NCI-H1436 (cell line): ENCODE measurements at regions not wholly inside any gene's neighbourhood (a gene's known extent, or its start where the extent isn't known, plus 50 kb on each side); places are given as distances from the start of the nearest gene placed in this dataset.

ENCODE experiments used
- DNase-seq: peaks from one replicate; lab custom pipeline; 2025; lab: John Stamatoyannopoulos, UW

DNA sequence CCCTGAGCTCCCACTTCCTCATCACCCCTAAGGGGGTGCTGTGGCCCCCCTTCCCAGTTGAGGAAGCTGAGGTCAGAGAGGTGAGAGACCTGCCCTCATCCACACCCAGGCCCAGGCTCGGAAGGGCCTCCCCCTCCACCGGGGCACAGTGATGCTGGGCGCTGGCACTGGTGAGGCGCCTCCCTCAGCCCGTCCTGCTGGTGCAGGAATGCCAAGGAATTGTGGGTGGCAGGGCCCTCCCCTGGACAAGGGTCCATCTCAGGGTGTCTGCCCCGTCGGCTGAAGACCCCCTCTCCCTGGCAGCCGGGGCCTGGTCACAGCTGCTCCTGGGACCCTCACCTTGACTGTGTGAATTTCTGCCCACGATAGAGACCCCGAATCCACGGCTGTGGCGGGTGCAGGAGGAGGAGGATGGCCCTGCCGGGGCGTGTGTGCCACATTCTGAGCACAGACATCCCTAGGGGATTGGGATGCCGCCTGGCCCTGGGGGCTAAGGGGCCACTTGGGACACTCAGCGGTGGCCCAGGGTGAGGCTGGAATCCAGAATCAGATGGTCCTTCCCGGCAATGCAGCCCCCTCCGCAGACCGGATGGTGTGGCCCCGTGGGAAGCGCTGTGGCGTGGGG, 70.2 kb upstream of the GATA5 start:
- no peak for DNase-seq

- DNase-seq = no peak
Observed at GRCh38 chr20:62546606-62547005, 70.8 kb upstream of the GATA5 start.

DNA sequence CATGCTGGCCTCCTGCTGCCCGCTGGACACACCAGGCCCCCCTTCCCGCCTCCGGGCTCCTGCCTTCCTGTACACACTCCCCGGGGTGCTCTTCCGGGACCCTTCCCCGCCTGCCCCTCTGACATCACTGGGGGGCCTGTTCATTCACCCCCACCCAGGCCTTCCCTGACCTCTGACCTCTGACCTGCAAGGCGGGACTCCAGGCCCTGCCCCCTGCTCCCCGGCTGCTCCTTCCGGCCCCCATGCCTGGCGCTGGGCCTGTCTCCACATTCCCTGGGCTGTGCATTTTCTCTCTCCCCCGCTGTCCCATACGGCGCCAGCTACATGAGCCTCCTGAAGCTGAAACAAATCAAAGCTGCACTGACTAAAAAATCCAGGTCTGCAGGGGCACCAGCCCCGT, 71.6 kb upstream of the GATA5 start:
- no peak for DNase-seq

GRCh38 chr20:62548471-62548870, 72.7 kb upstream of the GATA5 start:
- no peak for DNase-seq

GRCh38 chr20:62549029-62549428, 73.2 kb upstream of the GATA5 start:
- no peak for DNase-seq

DNA sequence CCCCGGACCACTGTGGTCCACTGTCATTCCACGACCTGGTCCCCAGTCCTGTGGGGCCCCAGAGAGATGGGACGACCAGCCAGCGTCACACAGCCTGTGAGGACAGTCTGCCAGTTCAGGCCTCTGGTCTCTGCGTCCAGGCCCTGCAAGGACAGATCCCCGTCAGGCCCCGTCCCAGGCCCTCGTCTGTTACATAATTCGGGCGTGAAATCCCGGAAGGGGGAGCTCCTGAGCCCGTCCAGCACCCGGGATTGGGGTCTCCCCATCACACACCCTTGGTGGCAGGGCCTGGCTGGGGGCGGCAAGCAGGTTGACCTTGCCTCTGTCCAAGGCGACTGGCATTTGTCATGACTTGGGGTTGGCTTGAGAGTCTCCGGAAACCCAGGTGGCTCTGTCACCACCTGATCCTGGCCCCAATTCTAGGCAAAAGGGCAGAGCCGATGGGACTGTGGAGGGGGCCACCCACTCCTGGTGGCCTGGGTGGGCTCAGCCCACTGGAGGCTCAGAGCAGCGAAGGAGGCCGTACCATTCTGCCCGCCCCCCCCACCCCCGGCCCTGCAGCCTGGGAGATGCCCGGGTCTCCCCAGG, 73.8 kb upstream of the GATA5 start:
- no peak for DNase-seq

DNA sequence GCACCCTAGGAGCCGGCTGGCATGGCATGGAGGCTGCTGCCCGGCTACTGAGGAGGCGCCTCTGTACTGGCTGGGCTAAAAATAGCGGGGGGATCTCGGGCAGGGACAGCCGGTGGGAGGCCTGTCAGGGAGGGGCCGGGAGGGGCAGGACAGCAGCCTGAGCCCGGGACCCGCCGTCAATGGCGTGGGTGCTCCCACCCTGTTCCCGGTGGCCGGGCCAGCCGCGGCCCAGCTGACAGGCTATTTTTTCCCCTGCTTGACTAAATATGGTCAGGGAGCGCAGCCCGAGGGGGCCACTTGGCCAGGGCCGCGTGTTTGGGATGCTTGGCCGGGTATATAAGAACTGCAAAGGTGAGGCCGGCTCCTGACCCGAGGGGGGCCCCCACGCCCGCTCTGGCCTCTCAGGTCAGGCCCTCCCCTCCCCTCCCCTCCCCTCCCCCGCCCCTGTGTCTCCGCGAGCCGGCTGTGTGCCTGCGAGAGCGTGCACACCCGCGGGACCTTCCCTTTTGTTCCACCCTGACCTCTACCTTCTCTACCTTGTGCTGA, 74.4 kb upstream of the GATA5 start:
- DNase-seq = no peak

GRCh38 chr20:62551407-62552323, 75.9 kb upstream of the GATA5 start:
- DNase-seq = no peak

- DNase-seq = no peak
Observed at GRCh38 chr20:62552613-62553012, 76.8 kb upstream of the GATA5 start.

DNA sequence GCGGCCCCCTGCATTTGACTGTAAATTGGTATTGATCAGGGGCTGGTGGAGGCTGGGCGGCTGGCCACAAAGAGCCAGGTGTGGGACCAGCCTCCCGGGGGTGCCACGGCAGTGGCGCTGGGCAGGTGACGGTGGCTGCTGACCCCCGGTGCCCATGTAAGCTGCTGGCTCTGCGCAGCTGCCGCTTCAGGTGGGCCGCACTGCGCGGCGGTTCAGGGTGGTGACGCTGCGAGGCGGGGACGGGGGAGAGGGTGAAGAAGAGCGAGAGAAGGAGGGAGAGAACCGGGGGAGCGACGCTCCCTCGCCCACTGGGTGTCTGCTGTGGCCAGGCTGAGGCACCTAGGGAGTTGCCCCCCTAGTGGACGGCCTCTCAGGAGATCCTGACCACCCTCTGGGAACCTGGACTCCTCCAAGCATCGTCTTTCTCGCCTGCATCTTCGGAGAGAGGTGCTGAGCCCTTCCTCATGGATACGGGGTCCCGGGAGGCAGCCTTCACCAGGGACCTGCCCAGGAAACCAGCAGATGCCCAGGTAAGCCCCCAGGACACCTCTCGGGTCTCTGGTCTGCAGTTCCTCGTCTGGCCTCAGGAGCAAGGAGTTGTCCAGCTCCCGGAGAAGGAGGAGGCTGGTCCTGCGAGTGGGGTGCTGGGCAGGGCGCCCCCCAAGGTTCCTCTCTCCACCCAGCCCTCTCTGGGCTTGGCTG, 77.5 kb upstream of the GATA5 start:
- DNase-seq = no peak

DNA sequence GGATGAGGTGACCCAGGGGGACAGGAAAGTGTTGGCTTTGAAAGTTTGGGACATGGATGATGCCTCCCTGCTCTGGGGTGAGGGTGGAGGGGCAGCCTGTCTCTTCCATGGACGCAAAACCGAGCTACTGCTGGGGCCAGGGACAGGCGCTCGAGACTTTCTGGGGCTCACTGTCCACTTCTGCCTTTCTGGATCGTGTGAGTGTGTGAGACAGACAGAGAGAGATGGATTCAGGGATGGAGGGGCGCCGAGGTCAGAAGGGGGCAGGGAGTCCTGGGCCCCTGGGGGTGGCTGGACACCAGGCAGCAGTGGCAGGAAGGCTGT, 78.0 kb upstream of the GATA5 start:
- DNase-seq = no peak

DNA sequence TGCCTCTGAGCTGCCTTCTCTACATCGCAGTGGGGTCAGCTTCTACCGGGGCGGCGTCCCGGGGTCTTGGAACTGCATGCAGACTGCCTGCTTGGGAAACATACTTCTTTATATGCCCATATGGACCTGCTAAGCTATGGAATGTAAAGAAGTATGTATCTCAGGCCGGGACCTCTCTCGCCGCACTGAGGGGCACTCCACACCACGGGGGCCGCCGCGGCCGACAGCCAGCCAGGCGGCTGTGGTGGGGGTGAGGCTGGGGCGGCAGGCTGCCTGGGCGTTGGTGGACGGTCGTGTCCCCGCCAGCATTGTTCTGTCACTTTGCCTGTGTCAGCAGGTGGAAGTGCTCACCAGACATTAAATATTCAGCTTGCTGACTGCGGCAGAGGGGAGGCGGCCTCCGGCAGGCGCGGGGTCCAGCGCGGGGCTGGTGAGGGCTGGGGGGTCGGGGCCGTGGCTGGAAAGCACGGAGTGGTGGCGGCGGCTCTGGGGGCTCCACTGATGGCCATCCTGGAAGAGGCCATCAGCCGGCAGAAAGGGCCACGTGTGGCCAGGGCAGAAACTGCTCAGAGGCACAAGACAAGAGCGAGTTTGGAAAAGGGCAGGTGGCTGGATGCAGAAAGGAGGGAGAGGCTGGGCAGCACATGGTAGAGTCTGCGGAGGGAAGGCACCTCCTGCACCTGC, 78.6 kb upstream of the GATA5 start:
- DNase-seq = no peak

DNA sequence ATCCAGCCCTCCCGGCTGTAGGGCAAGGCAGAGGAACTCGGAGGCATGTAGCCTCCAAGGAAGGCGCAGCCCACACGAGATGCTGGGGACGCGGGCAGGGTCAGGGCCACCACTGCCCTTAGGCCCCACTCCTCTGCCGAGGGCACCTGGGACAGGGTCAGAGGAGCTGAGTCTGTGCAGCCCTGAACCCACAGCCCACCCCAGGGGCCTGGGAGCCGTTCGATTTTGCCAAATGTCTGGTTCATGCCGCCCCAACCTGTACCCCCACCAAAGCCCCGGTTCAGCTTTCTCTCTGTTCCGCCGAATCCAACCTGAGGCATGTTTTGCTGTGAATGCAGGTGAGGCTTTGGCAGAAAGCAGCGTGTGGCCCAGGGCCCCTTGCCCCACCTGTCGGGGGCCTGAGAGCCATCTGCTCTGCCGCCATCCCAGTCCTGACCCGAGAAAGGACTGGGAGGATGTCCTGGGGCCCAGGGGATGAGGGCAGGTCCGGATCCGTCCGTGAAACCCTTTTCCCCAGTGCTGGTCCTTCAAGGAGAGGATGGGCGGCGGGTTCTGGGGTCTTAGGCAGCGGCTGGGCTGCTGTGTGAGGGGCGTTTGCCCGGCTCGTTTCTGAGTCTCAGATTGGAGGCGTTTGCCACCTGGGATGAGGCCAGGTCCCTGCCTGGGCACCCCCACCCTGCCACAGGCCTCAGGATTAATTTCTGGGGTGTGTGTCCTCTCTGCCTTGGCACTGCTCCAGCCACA, 79.3 kb upstream of the GATA5 start:
- no peak for DNase-seq

GRCh38 chr20:62555642-62556420, 80.0 kb upstream of the GATA5 start:
- DNase-seq = no peak

GRCh38 chr20:62557462-62557861, 81.7 kb upstream of the GATA5 start:
- DNase-seq = no peak

DNA sequence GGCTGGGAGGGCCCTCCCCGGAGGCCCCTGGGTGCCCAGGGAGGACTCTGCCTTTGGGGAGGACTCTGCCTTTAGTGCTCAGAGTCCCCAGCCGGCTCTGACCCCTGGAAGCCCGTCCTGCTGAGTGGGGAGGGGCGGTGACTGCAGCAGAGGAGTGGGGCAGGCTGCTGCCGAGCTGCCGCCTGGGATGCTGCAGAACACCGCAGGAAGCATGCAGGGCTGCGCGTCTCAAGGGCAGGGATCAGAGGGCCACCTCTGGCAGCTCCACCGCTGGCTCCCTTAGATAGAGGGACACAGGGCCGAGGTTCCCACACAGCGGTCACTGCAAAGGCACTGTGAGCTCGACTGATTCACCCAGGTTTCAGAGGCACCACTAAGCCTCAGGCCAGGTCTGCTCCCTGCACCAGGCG, 82.2 kb upstream of the GATA5 start:
- DNase-seq = no peak

GRCh38 chr20:62558779-62559178, 83.0 kb upstream of the GATA5 start:
- DNase-seq = no peak

GRCh38 chr20:62560162-62560561, 82.1 kb upstream of the SLCO4A1 start:
- no peak for DNase-seq

DNA sequence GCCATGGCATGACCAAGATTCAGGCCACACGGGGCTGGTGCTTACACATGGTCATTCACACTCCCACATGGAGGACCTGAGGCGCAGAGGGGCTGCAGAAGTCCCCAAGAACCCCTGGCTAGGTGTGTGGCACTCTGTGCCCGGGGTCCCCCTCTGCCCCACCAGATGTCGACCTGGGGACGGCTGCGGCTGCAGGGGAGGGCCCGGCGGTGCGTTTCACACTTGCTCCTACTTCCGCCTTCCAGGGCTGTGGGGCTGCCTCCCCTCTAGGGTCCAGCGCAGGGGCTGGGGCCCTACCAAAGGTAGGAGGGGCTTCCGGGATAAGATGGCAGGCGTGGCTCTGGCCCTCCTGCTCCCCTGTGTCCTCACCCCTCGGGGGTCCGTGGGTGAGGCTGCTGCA, 81.1 kb upstream of the SLCO4A1 start:
- no peak for DNase-seq

- no peak for DNase-seq
Observed at GRCh38 chr20:62561948-62562347, 80.4 kb upstream of the SLCO4A1 start.
